ENCODE measurements at regions not wholly inside any gene's neighbourhood (a gene's known extent, or its start where the extent isn't known, plus 50 kb on each side); places are given as distances from the start of the nearest gene placed in this dataset.

- TF ChIP-seq, protein P1, sequence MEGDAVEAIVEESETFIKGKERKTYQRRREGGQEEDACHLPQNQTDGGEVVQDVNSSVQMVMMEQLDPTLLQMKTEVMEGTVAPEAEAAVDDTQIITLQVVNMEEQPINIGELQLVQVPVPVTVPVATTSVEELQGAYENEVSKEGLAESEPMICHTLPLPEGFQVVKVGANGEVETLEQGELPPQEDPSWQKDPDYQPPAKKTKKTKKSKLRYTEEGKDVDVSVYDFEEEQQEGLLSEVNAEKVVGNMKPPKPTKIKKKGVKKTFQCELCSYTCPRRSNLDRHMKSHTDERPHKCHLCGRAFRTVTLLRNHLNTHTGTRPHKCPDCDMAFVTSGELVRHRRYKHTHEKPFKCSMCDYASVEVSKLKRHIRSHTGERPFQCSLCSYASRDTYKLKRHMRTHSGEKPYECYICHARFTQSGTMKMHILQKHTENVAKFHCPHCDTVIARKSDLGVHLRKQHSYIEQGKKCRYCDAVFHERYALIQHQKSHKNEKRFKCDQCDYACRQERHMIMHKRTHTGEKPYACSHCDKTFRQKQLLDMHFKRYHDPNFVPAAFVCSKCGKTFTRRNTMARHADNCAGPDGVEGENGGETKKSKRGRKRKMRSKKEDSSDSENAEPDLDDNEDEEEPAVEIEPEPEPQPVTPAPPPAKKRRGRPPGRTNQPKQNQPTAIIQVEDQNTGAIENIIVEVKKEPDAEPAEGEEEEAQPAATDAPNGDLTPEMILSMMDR (IDR thresholded peaks at IDR 0.05): no peak
- no peak for TF ChIP-seq POLR2A (IDR thresholded peaks at IDR 0.05)
Measured at GRCh38 chr18:59760212-59760611, 63.0 kb upstream of the CCBE1 start.
